ENCODE measurements at regions not wholly inside any gene's neighbourhood (a gene's known extent, or its start where the extent isn't known, plus 50 kb on each side); places are given as distances from the start of the nearest gene placed in this dataset.
"Not testable (repeated sequence)": the region's sequence is repeated elsewhere in the genome, so short reads cannot be mapped to it uniquely, and the experiment has no call there.

GRCh38 chr5:100346269-100346668 is 188.9 kb upstream of the FAM174A start:
- not testable (repeated sequence) for H3K79me2 ChIP-seq (ENCODE audit: insufficient read depth, low read length); H3K27ac ChIP-seq (ENCODE audit: low read depth, low read length); DNase-seq (ENCODE audit: insufficient read length, low spot score, missing footprints); H3K4me2 ChIP-seq (ENCODE audit: insufficient read depth, low read length); H3K36me3 ChIP-seq (ENCODE audit: insufficient read depth, low read length); H3K27me3 ChIP-seq (ENCODE audit: insufficient read depth, low read length); H2AFZ ChIP-seq (ENCODE audit: low read length); H3K4me1 ChIP-seq (ENCODE audit: insufficient read depth, low read length); H3K9me3 ChIP-seq (ENCODE audit: low read depth, low read length); H4K20me1 ChIP-seq (ENCODE audit: insufficient read depth, low read length); H3K4me3 ChIP-seq (ENCODE audit: insufficient read depth, low read length)

GRCh38 chr5:100341485-100341884 is 193.7 kb upstream of the FAM174A start:
- not testable (repeated sequence) for H3K4me2 ChIP-seq (ENCODE audit: insufficient read depth, low read length); H3K27me3 ChIP-seq (ENCODE audit: insufficient read depth, low read length); H3K27ac ChIP-seq (ENCODE audit: low read depth, low read length); H3K4me1 ChIP-seq (ENCODE audit: insufficient read depth, low read length); H3K4me3 ChIP-seq (ENCODE audit: insufficient read depth, low read length); H3K79me2 ChIP-seq (ENCODE audit: insufficient read depth, low read length); DNase-seq (ENCODE audit: insufficient read length, low spot score, missing footprints); H2AFZ ChIP-seq (ENCODE audit: low read length); H3K36me3 ChIP-seq (ENCODE audit: insufficient read depth, low read length); H3K9me3 ChIP-seq (ENCODE audit: low read depth, low read length); H4K20me1 ChIP-seq (ENCODE audit: insufficient read depth, low read length)

GRCh38 chr5:100322483-100322882 is 212.7 kb upstream of the FAM174A start:
- Histone ChIP-seq H3K4me3 (ENCODE audit: insufficient read depth, low read length) (no peak overlapping the region), H2AFZ (ENCODE audit: low read length) (no peak overlapping the region)
- no peak for DNase-seq (ENCODE audit: insufficient read length, low spot score, missing footprints)

GRCh38 chr5:100319885-100320284 is 215.3 kb upstream of the FAM174A start:
- DNase-seq (ENCODE audit: insufficient read length, low spot score, missing footprints) = no peak
- no peak overlapping the region for H3K4me2 ChIP-seq (ENCODE audit: insufficient read depth, low read length)
- no peak overlapping the region for H2AFZ ChIP-seq (ENCODE audit: low read length)
- no peaks in the 10 kb centered on the region for H3K79me2 ChIP-seq (ENCODE audit: insufficient read depth, low read length)
- no peaks in the 10 kb centered on the region for H3K27me3 ChIP-seq (ENCODE audit: insufficient read depth, low read length)
- H3K36me3 ChIP-seq (ENCODE audit: insufficient read depth, low read length) = no peaks in the 10 kb centered on the region
- no peaks in the 10 kb centered on the region for H4K20me1 ChIP-seq (ENCODE audit: insufficient read depth, low read length)
- H3K4me1 ChIP-seq (ENCODE audit: insufficient read depth, low read length) = no peaks in the 10 kb centered on the region
- no peak overlapping the region for H3K27ac ChIP-seq (ENCODE audit: low read depth, low read length)
- no peak overlapping the region for H3K4me3 ChIP-seq (ENCODE audit: insufficient read depth, low read length)
- no peaks in the 10 kb centered on the region for H3K9me3 ChIP-seq (ENCODE audit: low read depth, low read length)
- TF ChIP-seq CTCF (IDR thresholded peaks at IDR 0.05; ENCODE audit: extremely low read depth, low read depth, low read length) = no peak

More at GRCh38 chr5:100322483-100322882, 212.7 kb upstream of the FAM174A start:
- Histone ChIP-seq H4K20me1 (ENCODE audit: insufficient read depth, low read length) (no peaks in the 10 kb centered on the region), H3K79me2 (ENCODE audit: insufficient read depth, low read length) (no peaks in the 10 kb centered on the region), H3K4me1 (ENCODE audit: insufficient read depth, low read length) (no peaks in the 10 kb centered on the region), H3K9me3 (ENCODE audit: low read depth, low read length) (no peaks in the 10 kb centered on the region), H3K36me3 (ENCODE audit: insufficient read depth, low read length) (no peaks in the 10 kb centered on the region), H3K27me3 (ENCODE audit: insufficient read depth, low read length) (no peaks in the 10 kb centered on the region), H3K27ac (ENCODE audit: low read depth, low read length) (no peak overlapping the region), H3K4me2 (ENCODE audit: insufficient read depth, low read length) (no peak overlapping the region)
- TF ChIP-seq CTCF (IDR thresholded peaks at IDR 0.05; ENCODE audit: extremely low read depth, low read depth, low read length) = no peak

GRCh38 chr5:100313657-100314056 is 221.5 kb upstream of the FAM174A start:
- DNase-seq (ENCODE audit: insufficient read length, low spot score, missing footprints) = no peak
- H4K20me1 ChIP-seq (ENCODE audit: insufficient read depth, low read length) = no peaks in the 10 kb centered on the region
- no peak overlapping the region for H3K4me3 ChIP-seq (ENCODE audit: insufficient read depth, low read length)

More at GRCh38 chr5:100313657-100314056, 221.5 kb upstream of the FAM174A start:
- Histone ChIP-seq H3K27ac (ENCODE audit: low read depth, low read length) (no peak overlapping the region), H2AFZ (ENCODE audit: low read length) (no peak overlapping the region), H3K36me3 (ENCODE audit: insufficient read depth, low read length) (no peaks in the 10 kb centered on the region), H3K9me3 (ENCODE audit: low read depth, low read length) (no peaks in the 10 kb centered on the region), H3K4me2 (ENCODE audit: insufficient read depth, low read length) (no peak overlapping the region), H3K4me1 (ENCODE audit: insufficient read depth, low read length) (no peaks in the 10 kb centered on the region), H3K79me2 (ENCODE audit: insufficient read depth, low read length) (no peaks in the 10 kb centered on the region), H3K27me3 (ENCODE audit: insufficient read depth, low read length) (no peaks in the 10 kb centered on the region)
- no peak for TF ChIP-seq CTCF (IDR thresholded peaks at IDR 0.05; ENCODE audit: extremely low read depth, low read depth, low read length)
